GM12892 (cell line): ENCODE measurements at regions not wholly inside any gene's neighbourhood (a gene's known extent, or its start where the extent isn't known, plus 50 kb on each side); places are given as distances from the start of the nearest gene placed in this dataset.

Source experiments
- POLR2A ChIP-seq: IDR thresholded peaks from 2 replicates; pipeline ENCODE4 v1.6.1; 2011; ENCODE audit warnings: low read depth, low read length, control low read depth
- POLR2AphosphoS5 ChIP-seq: IDR thresholded peaks from 2 replicates; pipeline ENCODE4 v1.6.1; 2011; ENCODE audit warnings: low read depth, low read length, control low read depth

- no peak for TF ChIP-seq POLR2A
- TF ChIP-seq POLR2AphosphoS5: no peak
Observed at GRCh38 chr15:79682851-79683288, 213.9 kb downstream of the MTHFS start.
